NCI-H2081 (cell line): ENCODE measurements at regions not wholly inside any gene's neighbourhood (a gene's known extent, or its start where the extent isn't known, plus 50 kb on each side); places are given as distances from the start of the nearest gene placed in this dataset.

Experiments
- DNase-seq, 2 experiments: peaks; one replicate each; lab custom pipeline; 2025; lab: John Stamatoyannopoulos, UW

GRCh38 chr2:236956031-236956618 lies 129.6 kb upstream of the COPS8 start:
- no peak for DNase-seq

GRCh38 chr2:236956641-236957040 lies 129.0 kb upstream of the COPS8 start:
- DNase-seq, result no peak

- no peak for DNase-seq
These were observed 126.7 kb upstream of the COPS8 start for GRCh38 chr2:236959036-236959435.

DNA sequence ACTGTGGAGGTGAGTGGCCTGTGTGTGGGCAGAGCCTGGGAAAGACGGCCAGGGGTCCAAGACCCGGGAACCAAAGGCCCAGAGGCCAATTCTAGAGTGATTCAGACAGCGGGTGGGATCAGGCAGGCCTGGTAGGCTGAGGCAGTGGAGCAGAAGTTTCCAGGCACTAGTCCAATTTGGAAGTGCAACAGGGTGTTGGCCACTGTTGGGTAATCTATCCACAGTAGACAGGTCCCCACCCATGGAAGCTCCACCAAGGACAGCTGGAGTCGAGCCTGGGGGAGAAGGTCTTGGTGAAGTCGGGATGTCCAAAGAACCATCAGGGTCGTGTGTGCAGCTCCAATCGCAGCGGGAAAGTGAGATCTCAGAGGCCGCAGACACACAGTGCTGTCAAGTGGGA lies 125.8 kb upstream of the COPS8 start:
- no peak for DNase-seq

GRCh38 chr2:236960531-236960930 lies 125.2 kb upstream of the COPS8 start:
- DNase-seq, result no peak

GRCh38 chr2:236962816-236963215 lies 122.9 kb upstream of the COPS8 start:
- no peak for DNase-seq

DNA sequence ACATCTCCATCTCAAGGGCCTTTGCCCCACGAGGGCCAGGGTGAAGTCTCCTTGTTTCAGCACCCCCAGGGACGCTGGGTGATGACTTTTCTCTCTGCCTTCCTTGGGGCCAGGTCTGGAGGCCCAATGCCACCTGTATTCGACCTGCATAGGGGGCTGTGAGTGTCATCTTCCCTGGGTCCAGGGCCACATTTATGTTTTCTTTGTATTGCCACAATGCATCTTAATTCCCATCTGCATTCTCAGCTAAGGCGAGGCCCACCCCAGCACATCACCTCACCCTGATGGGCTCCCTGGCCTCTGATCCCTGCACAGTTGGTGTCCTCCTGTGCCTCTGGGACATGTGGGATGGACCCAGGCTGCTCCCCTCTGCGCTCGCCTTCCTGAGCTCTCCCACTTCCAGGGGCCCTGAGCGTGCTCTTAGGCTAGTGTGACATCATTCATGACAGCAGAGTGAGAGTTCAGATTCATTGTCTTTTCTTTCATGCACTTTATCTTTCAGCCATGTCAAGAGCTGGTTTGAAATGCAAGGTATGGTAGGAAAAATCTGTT lies 122.0 kb upstream of the COPS8 start:
- DNase-seq, result no peak

- DNase-seq, result no peak
These were observed 121.4 kb upstream of the COPS8 start for GRCh38 chr2:236964291-236964690.

DNA sequence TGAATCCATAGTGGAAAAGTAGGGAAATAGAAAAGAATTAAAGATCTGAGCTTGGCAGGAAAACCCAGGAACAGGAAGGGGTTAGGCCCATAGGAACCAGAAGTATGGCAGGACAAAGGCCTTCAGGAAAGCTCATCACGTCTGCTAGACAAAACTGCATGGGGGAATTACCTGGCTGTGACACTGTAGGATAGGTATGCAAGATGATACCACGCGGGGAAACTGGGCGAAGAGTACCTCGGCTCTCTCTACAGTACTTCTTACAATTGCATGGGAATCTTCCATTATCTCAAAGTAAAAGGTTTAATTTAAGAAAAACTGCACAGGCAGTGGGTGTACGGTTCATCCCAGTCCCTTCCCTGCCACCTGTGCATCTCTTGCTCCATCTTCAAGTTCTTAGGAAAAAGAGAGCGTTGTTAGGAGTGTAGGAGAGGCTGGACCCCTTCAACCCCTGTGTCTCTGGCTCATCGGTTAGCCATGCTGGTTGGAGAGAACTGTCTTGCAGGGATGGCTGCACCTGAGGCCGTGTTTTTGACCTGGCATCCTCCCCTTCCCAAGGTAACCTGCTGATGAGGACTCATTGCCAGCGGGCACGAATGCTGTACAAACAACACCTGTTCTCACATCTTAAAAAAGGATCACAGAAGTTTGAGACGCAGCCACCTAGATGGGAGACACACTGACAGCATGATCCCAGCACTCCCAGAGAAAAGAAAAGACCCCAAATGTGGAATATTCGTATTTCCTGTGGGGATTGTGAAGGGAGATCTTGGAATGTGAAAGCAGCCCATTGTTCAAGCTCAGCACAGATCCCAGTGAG lies 120.5 kb upstream of the COPS8 start:
- DNase-seq, result no peak

- no peak for DNase-seq
These were observed 119.9 kb upstream of the COPS8 start for GRCh38 chr2:236965841-236966096.

DNA sequence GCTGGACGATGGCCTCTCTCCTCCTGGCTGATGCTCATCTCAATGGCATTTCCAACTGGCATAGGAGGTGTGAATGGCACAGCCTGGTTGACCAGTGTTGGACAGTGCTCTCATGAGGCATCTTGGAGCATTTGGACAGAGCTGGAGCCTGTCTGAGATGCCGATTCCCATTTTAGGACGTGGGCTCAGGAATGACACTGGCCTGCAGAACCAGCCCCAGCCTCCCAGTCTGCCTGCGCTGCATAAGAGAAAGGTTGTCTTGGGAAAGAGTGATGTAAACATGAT lies 118.2 kb upstream of the COPS8 start:
- DNase-seq, result no peak

- DNase-seq, result no peak
These were observed 117.4 kb upstream of the COPS8 start for GRCh38 chr2:236968101-236968879.

- DNase-seq, result no peak
These were observed 116.7 kb upstream of the COPS8 start for GRCh38 chr2:236968880-236969534.

- no peak for DNase-seq
These were observed 115.7 kb upstream of the COPS8 start for GRCh38 chr2:236969767-236970655.

- DNase-seq, result no peak
These were observed 115.1 kb upstream of the COPS8 start for GRCh38 chr2:236970656-236971010.

DNA sequence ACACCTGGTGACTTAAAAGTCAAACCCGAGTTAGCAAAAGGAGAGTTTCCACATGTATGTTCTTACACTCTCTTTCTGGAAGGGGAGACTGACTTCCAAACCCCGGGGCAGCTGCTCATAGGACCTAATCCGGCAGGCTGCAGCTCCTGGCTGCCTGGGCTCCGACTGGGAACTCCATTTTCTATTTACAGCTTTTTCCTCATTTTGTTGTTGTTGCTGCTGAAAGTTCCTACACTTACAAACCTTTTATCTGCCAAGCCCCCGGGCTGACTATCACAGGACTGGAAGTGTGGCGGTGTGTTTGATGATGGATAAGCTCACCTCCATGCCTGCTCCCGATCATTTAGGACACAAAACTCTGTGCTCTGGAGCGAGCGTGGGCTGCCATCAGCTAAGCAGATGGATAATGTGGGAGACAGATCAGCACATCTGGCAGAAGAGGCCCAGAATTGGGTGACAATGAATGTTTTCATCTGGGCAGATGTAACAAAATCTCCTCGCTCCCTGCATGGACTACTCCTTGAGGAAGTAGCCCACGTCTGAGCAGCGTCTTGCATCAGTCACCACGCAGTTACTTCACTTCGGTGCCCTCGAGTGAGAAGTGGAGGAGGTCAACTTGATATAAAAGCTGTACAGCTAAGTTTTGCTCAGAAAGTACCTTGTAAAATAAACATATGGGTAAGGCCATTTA lies 114.4 kb upstream of the COPS8 start:
- DNase-seq, result no peak

- no peak for DNase-seq
These were observed 113.7 kb upstream of the COPS8 start for GRCh38 chr2:236971919-236972381.

- no peak for DNase-seq
These were observed 113.0 kb upstream of the COPS8 start for GRCh38 chr2:236972491-236973342.

GRCh38 chr2:236973343-236973980 lies 112.2 kb upstream of the COPS8 start:
- no peak for DNase-seq

DNA sequence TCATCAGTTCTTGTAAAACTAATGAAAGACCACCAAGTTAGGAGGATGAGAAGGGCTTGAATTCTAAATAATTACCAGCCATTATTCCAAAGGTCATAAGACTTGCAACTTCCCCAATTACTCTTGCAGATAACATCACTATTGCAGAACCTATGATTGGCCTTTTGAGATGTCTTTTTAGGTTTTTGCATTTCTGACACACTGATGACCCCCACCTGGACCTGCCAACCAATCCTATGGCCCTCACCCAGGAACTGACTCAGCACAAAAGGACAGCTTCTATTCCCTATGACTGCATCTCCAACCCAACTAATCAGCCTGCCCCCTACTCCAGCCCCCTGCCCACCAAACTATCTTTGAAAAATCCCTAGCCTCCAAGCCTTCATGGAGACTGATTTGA lies 111.5 kb upstream of the COPS8 start:
- no peak for DNase-seq
